ENCODE measurements at regions not wholly inside any gene's neighbourhood (a gene's known extent, or its start where the extent isn't known, plus 50 kb on each side); places are given as distances from the start of the nearest gene placed in this dataset.

DNA sequence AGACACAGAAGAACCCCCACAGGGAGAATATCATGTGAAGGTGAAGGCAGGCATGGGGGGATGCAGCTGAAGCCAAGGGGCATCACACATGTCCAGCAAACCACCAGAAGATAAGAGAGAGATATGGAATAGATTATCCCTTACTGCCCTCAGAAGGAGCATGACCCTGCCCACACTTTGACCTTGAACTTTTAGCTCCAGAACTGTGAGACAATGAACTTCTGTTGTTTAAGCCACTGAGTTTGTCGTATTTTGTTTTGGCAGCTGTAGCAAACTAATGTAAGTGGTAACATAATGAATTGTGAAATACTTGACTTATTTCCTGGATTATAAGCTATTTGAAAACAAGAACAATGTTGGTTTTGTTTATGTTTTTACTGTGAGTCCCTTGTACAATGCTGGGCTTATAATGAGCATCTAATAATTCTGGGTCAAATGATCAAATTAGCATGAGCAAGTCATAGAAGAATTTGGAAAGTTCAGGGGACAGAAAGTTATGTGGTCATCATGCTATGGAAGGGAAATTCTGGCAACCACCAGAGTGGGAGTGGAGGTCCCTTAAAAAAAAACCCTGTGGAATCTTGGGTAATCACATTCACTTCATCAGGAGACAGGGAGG is 541.0 kb upstream of the KLHL29 start:
- no peak overlapping the region for H3K4me3 ChIP-seq (ENCODE audit: low read length in 2 of 2)
- H3K27ac ChIP-seq (ENCODE audit: low read depth in 2 of 2, low read length in 2 of 2), result no peak overlapping the region
- H3K9ac ChIP-seq (ENCODE audit: low read depth in 1 of 2, low read length in 2 of 2), result no peak overlapping the region
- H3K4me1 ChIP-seq (ENCODE audit: control insufficient read depth in 2 of 2, insufficient read depth in 2 of 2, low read length in 2 of 2), result no peaks in the 10 kb centered on the region
- H3K36me3 ChIP-seq (ENCODE audit: control insufficient read depth in 2 of 2, insufficient read depth in 2 of 2, low read length in 2 of 2), result no peaks in the 10 kb centered on the region
- H3K27me3 ChIP-seq (ENCODE audit: control insufficient read depth in 2 of 2, insufficient read depth in 2 of 2, low read length in 2 of 2), result no peaks in the 10 kb centered on the region
- H3K9me3 ChIP-seq (ENCODE audit: control insufficient read depth in 2 of 2, low read length in 2 of 2), result no peaks in the 10 kb centered on the region

DNA sequence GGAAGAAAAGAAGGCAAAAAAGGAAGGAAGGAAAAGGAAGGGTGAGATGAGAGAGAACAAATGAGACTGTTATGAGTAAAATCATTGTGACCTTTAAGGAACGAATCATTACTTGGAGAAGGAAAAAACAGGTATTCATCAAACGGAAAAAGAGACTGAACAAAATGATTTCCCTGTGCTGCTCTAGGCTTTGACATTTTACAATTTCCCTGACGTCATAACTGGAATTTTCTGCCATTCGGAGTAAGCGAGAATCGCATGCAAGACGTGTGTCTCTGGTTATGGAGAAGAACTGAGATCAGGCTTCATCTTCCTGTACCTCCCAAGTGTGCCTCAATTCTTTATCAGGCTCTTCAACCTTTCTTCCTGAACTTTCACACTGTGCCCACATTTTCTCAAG is 534.7 kb upstream of the KLHL29 start:
- H3K36me3 ChIP-seq (ENCODE audit: control insufficient read depth in 2 of 2, insufficient read depth in 2 of 2, low read length in 2 of 2), result no peaks in the 10 kb centered on the region
- H3K4me1 ChIP-seq (ENCODE audit: control insufficient read depth in 2 of 2, insufficient read depth in 2 of 2, low read length in 2 of 2), result no peaks in the 10 kb centered on the region
- H3K4me3 ChIP-seq (ENCODE audit: low read length in 2 of 2), result no peak overlapping the region
- no peak overlapping the region for H3K9ac ChIP-seq (ENCODE audit: low read depth in 1 of 2, low read length in 2 of 2)
- H3K9me3 ChIP-seq (ENCODE audit: control insufficient read depth in 2 of 2, low read length in 2 of 2), result no peaks in the 10 kb centered on the region
- H3K27ac ChIP-seq (ENCODE audit: low read depth in 2 of 2, low read length in 2 of 2), result no peak overlapping the region
- no peaks in the 10 kb centered on the region for H3K27me3 ChIP-seq (ENCODE audit: control insufficient read depth in 2 of 2, insufficient read depth in 2 of 2, low read length in 2 of 2)

- H3K4me1 ChIP-seq (ENCODE audit: control insufficient read depth in 2 of 2, insufficient read depth in 2 of 2, low read length in 2 of 2), result no peaks in the 10 kb centered on the region
- no peak overlapping the region for H3K9ac ChIP-seq (ENCODE audit: low read depth in 1 of 2, low read length in 2 of 2)
- no peaks in the 10 kb centered on the region for H3K36me3 ChIP-seq (ENCODE audit: control insufficient read depth in 2 of 2, insufficient read depth in 2 of 2, low read length in 2 of 2)
- no peak overlapping the region for H3K4me3 ChIP-seq (ENCODE audit: low read length in 2 of 2)
- H3K27ac ChIP-seq (ENCODE audit: low read depth in 2 of 2, low read length in 2 of 2), result no peak overlapping the region
- no peaks in the 10 kb centered on the region for H3K27me3 ChIP-seq (ENCODE audit: control insufficient read depth in 2 of 2, insufficient read depth in 2 of 2, low read length in 2 of 2)
- H3K9me3 ChIP-seq (ENCODE audit: control insufficient read depth in 2 of 2, low read length in 2 of 2), result peaks cover 0 to 3% of the 10 kb centered on the region in 2 donors
Observed at GRCh38 chr2:22854588-22854987, 530.4 kb upstream of the KLHL29 start.

DNA sequence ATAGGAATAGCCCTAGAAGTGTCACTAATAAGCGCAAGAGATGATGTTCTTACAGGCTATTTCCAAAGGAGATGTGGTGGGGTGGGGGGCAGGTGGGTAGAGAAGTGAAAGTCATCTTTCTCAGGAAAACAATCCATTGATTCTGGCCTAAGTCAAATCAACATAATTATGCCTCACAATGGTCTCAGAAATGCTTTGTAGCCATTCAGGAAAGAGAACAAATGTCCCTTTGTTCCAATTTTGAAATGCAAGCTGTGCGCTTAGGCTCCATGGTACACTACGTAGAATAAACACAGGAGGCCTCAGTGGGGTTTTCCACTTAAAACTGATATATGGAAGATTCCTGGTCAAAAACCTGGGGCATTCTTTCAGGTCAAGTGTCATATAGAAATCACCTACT is 529.9 kb upstream of the KLHL29 start:
- no peak overlapping the region for H3K27ac ChIP-seq (ENCODE audit: low read depth in 2 of 2, low read length in 2 of 2)
- H3K4me1 ChIP-seq (ENCODE audit: control insufficient read depth in 2 of 2, insufficient read depth in 2 of 2, low read length in 2 of 2), result no peaks in the 10 kb centered on the region
- H3K9ac ChIP-seq (ENCODE audit: low read depth in 1 of 2, low read length in 2 of 2), result no peak overlapping the region
- peaks cover 0 to 3% of the 10 kb centered on the region in 2 donors for H3K9me3 ChIP-seq (ENCODE audit: control insufficient read depth in 2 of 2, low read length in 2 of 2)
- H3K4me3 ChIP-seq (ENCODE audit: low read length in 2 of 2), result no peak overlapping the region
- H3K36me3 ChIP-seq (ENCODE audit: control insufficient read depth in 2 of 2, insufficient read depth in 2 of 2, low read length in 2 of 2), result no peaks in the 10 kb centered on the region
- no peaks in the 10 kb centered on the region for H3K27me3 ChIP-seq (ENCODE audit: control insufficient read depth in 2 of 2, insufficient read depth in 2 of 2, low read length in 2 of 2)

DNA sequence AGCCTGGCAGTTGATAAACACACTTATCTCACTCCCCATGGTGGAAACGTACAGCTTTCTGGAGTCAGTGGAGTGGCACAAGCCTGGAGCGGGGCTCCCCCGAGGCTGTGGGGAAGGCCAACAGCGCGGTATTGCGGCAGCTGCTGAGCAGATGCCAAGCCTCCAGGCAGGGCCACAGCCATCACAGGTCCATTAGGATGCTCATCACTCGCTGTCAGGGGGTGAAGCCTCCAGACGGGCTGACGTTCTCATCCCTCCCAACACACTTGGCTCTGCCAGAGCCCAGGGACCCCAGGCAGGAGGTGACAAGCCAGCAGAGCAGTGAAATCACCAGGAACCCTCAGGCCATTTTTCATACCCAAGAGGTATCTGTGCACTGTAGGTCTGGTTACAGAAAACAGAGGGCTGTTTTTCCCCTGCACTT is 529.2 kb upstream of the KLHL29 start:
- H3K9me3 ChIP-seq (ENCODE audit: control insufficient read depth in 2 of 2, low read length in 2 of 2), result peaks cover 0 to 3% of the 10 kb centered on the region in 2 donors
- H3K27ac ChIP-seq (ENCODE audit: low read depth in 2 of 2, low read length in 2 of 2), result no peak overlapping the region
- no peaks in the 10 kb centered on the region for H3K4me1 ChIP-seq (ENCODE audit: control insufficient read depth in 2 of 2, insufficient read depth in 2 of 2, low read length in 2 of 2)
- H3K36me3 ChIP-seq (ENCODE audit: control insufficient read depth in 2 of 2, insufficient read depth in 2 of 2, low read length in 2 of 2), result no peaks in the 10 kb centered on the region
- no peak overlapping the region for H3K4me3 ChIP-seq (ENCODE audit: low read length in 2 of 2)
- no peak overlapping the region for H3K9ac ChIP-seq (ENCODE audit: low read depth in 1 of 2, low read length in 2 of 2)
- H3K27me3 ChIP-seq (ENCODE audit: control insufficient read depth in 2 of 2, insufficient read depth in 2 of 2, low read length in 2 of 2), result no peaks in the 10 kb centered on the region

- H3K9me3 ChIP-seq (ENCODE audit: control insufficient read depth in 2 of 2, low read length in 2 of 2), result no peaks in the 10 kb centered on the region
- H3K4me1 ChIP-seq (ENCODE audit: control insufficient read depth in 2 of 2, insufficient read depth in 2 of 2, low read length in 2 of 2), result peaks cover 0 to 3% of the 10 kb centered on the region in 2 donors
- H3K36me3 ChIP-seq (ENCODE audit: control insufficient read depth in 2 of 2, insufficient read depth in 2 of 2, low read length in 2 of 2), result no peaks in the 10 kb centered on the region
- H3K27ac ChIP-seq (ENCODE audit: low read depth in 2 of 2, low read length in 2 of 2), result no peak overlapping the region
- no peaks in the 10 kb centered on the region for H3K27me3 ChIP-seq (ENCODE audit: control insufficient read depth in 2 of 2, insufficient read depth in 2 of 2, low read length in 2 of 2)
- no peak overlapping the region for H3K4me3 ChIP-seq (ENCODE audit: low read length in 2 of 2)
- no peak overlapping the region for H3K9ac ChIP-seq (ENCODE audit: low read depth in 1 of 2, low read length in 2 of 2)
Observed at GRCh38 chr2:22867973-22868372, 517.0 kb upstream of the KLHL29 start.

GRCh38 chr2:22878121-22878520 is 506.9 kb upstream of the KLHL29 start:
- no peaks in the 10 kb centered on the region for H3K4me1 ChIP-seq (ENCODE audit: control insufficient read depth in 2 of 2, insufficient read depth in 2 of 2, low read length in 2 of 2)
- H3K27me3 ChIP-seq (ENCODE audit: control insufficient read depth in 2 of 2, insufficient read depth in 2 of 2, low read length in 2 of 2), result no peaks in the 10 kb centered on the region
- H3K4me3 ChIP-seq (ENCODE audit: low read length in 2 of 2), result no peak overlapping the region
- H3K9me3 ChIP-seq (ENCODE audit: control insufficient read depth in 2 of 2, low read length in 2 of 2), result no peaks in the 10 kb centered on the region
- no peaks in the 10 kb centered on the region for H3K36me3 ChIP-seq (ENCODE audit: control insufficient read depth in 2 of 2, insufficient read depth in 2 of 2, low read length in 2 of 2)
- no peak overlapping the region for H3K27ac ChIP-seq (ENCODE audit: low read depth in 2 of 2, low read length in 2 of 2)
- H3K9ac ChIP-seq (ENCODE audit: low read depth in 1 of 2, low read length in 2 of 2), result no peak overlapping the region

GRCh38 chr2:22879009-22879863 is 505.7 kb upstream of the KLHL29 start:
- H3K27me3 ChIP-seq (ENCODE audit: control insufficient read depth in 2 of 2, insufficient read depth in 2 of 2, low read length in 2 of 2), result no peaks in the 10 kb centered on the region
- H3K36me3 ChIP-seq (ENCODE audit: control insufficient read depth in 2 of 2, insufficient read depth in 2 of 2, low read length in 2 of 2), result no peaks in the 10 kb centered on the region
- no peak overlapping the region for H3K9ac ChIP-seq (ENCODE audit: low read depth in 1 of 2, low read length in 2 of 2)

GRCh38 chr2:22880161-22880560 is 504.8 kb upstream of the KLHL29 start:
- Histone ChIP-seq H3K27ac (ENCODE audit: low read depth in 2 of 2, low read length in 2 of 2) (no peak overlapping the region), H3K4me3 (ENCODE audit: low read length in 2 of 2) (no peak overlapping the region), H3K36me3 (ENCODE audit: control insufficient read depth in 2 of 2, insufficient read depth in 2 of 2, low read length in 2 of 2) (no peaks in the 10 kb centered on the region), H3K9me3 (ENCODE audit: control insufficient read depth in 2 of 2, low read length in 2 of 2) (no peaks in the 10 kb centered on the region), H3K27me3 (ENCODE audit: control insufficient read depth in 2 of 2, insufficient read depth in 2 of 2, low read length in 2 of 2) (no peaks in the 10 kb centered on the region), H3K4me1 (ENCODE audit: control insufficient read depth in 2 of 2, insufficient read depth in 2 of 2, low read length in 2 of 2) (no peaks in the 10 kb centered on the region), H3K9ac (ENCODE audit: low read depth in 1 of 2, low read length in 2 of 2) (no peak overlapping the region)

More at GRCh38 chr2:22879009-22879863, 505.7 kb upstream of the KLHL29 start:
- H3K9me3 ChIP-seq (ENCODE audit: control insufficient read depth in 2 of 2, low read length in 2 of 2), result no peaks in the 10 kb centered on the region
- no peak overlapping the region for H3K4me3 ChIP-seq (ENCODE audit: low read length in 2 of 2)
- H3K27ac ChIP-seq (ENCODE audit: low read depth in 2 of 2, low read length in 2 of 2), result no peak overlapping the region
- no peaks in the 10 kb centered on the region for H3K4me1 ChIP-seq (ENCODE audit: control insufficient read depth in 2 of 2, insufficient read depth in 2 of 2, low read length in 2 of 2)

- no peaks in the 10 kb centered on the region for H3K4me1 ChIP-seq (ENCODE audit: control insufficient read depth in 2 of 2, insufficient read depth in 2 of 2, low read length in 2 of 2)
- H3K9ac ChIP-seq (ENCODE audit: low read depth in 1 of 2, low read length in 2 of 2), result no peak overlapping the region
- no peaks in the 10 kb centered on the region for H3K27me3 ChIP-seq (ENCODE audit: control insufficient read depth in 2 of 2, insufficient read depth in 2 of 2, low read length in 2 of 2)
- no peak overlapping the region for H3K27ac ChIP-seq (ENCODE audit: low read depth in 2 of 2, low read length in 2 of 2)
- H3K9me3 ChIP-seq (ENCODE audit: control insufficient read depth in 2 of 2, low read length in 2 of 2), result no peaks in the 10 kb centered on the region
- no peaks in the 10 kb centered on the region for H3K36me3 ChIP-seq (ENCODE audit: control insufficient read depth in 2 of 2, insufficient read depth in 2 of 2, low read length in 2 of 2)
- no peak overlapping the region for H3K4me3 ChIP-seq (ENCODE audit: low read length in 2 of 2)
Observed at GRCh38 chr2:22882011-22882410, 503.0 kb upstream of the KLHL29 start.

All from mucosa of rectum (tissue), 2 donors.